ENCODE measurements at regions not wholly inside any gene's neighbourhood (a gene's known extent, or its start where the extent isn't known, plus 50 kb on each side); places are given as distances from the start of the nearest gene placed in this dataset.

GRCh38 chr10:107357033-107357432, 192.5 kb upstream of the SORCS1 start:
- Mint-ChIP-seq H3K4me1 (no peaks in the 10 kb centered on the region), H3K27me3 (no peaks in the 10 kb centered on the region), H3K4me3 (no peak overlapping the region), H3K27ac (no peak overlapping the region), H3K36me3 (no peaks in the 10 kb centered on the region), H3K9me3 (no peaks in the 10 kb centered on the region)
- DNase-seq = no peak

DNA sequence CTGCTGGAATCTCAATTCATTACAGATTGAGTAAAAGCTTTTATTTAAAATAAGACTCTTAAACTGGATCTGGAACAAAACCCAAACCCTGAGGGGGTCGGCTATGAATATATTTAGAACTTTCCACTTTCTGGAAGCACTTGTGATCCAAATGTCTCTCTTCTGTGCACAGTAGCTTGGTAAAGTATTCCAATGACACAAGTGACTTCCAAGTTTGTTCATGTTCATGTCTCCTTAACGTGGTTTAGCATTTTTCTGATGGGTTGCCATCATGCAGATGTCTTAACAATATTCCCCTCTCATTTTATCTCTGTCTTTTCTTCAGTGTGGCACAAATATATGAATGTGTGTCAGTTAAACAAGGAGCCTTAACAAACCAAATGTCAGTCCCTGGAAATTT, 191.9 kb upstream of the SORCS1 start:
- DNase-seq = no peak
- Mint-ChIP-seq H3K9me3 (no peaks in the 10 kb centered on the region), H3K27ac (no peak overlapping the region), H3K4me3 (no peak overlapping the region), H3K27me3 (no peaks in the 10 kb centered on the region), H3K36me3 (no peaks in the 10 kb centered on the region), H3K4me1 (no peaks in the 10 kb centered on the region)

DNA sequence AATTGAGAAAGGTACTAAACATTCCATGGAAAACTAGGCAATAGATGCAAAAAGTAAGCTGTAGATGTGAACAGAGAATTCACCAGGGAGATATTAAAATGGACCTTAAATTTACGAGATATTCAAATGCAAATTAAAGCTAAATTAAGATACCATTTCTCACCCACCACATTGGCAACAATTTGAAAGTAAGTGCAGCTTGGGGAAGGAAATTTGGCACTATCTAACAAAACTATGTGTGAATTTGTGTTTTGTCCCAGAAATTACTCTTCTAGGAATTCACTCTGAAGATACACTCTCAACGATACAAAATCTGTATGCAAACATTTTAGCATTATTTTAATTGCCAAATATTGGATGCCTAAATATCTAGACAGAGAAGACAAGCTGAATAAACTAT, 178.2 kb upstream of the SORCS1 start:
- Mint-ChIP-seq H3K4me3 (no peak overlapping the region), H3K4me1 (no peaks in the 10 kb centered on the region), H3K27ac (no peak overlapping the region), H3K27me3 (no peaks in the 10 kb centered on the region), H3K9me3 (peaks cover 7% of the 10 kb centered on the region), H3K36me3 (no peaks in the 10 kb centered on the region)
- no peak for DNase-seq

GRCh38 chr10:107341281-107341680, 176.8 kb upstream of the SORCS1 start:
- no peak overlapping the region for H3K4me3 Mint-ChIP-seq
- H3K9me3 Mint-ChIP-seq = peaks cover 7% of the 10 kb centered on the region
- H3K27ac Mint-ChIP-seq = no peak overlapping the region
- H3K27me3 Mint-ChIP-seq = no peaks in the 10 kb centered on the region
- no peaks in the 10 kb centered on the region for H3K4me1 Mint-ChIP-seq
- H3K36me3 Mint-ChIP-seq = no peaks in the 10 kb centered on the region
- no peak for DNase-seq

DNA sequence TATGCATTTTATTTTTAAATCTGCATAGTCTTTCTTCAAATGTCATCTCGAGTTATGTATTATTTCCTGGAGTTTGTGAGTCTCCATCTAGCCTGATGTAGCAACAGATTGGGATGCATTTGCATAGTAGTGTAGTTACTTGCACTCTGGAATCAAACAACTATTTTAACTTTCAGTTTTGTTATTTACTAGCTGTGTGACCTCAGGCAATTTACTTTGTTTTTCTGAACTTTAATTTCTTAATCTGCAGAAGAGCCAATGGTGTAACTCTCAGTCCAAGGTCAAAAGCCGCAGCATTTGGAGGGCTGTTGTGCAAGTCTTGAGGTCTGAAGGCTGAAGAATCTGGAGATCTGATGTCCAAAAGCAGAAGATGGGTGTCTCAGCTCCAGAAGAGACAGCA, 175.8 kb upstream of the SORCS1 start:
- Mint-ChIP-seq H3K9me3 (peaks cover 5% of the 10 kb centered on the region), H3K36me3 (no peaks in the 10 kb centered on the region), H3K4me1 (no peaks in the 10 kb centered on the region), H3K27ac (no peak overlapping the region), H3K4me3 (no peak overlapping the region), H3K27me3 (no peaks in the 10 kb centered on the region)
- DNase-seq = no peak

GRCh38 chr10:107336061-107336460, 171.6 kb upstream of the SORCS1 start:
- Mint-ChIP-seq H3K4me1 (no peaks in the 10 kb centered on the region), H3K27ac (no peak overlapping the region), H3K27me3 (no peaks in the 10 kb centered on the region), H3K36me3 (no peaks in the 10 kb centered on the region), H3K4me3 (no peak overlapping the region), H3K9me3 (peaks cover 11% of the 10 kb centered on the region)
- DNase-seq = no peak

DNA sequence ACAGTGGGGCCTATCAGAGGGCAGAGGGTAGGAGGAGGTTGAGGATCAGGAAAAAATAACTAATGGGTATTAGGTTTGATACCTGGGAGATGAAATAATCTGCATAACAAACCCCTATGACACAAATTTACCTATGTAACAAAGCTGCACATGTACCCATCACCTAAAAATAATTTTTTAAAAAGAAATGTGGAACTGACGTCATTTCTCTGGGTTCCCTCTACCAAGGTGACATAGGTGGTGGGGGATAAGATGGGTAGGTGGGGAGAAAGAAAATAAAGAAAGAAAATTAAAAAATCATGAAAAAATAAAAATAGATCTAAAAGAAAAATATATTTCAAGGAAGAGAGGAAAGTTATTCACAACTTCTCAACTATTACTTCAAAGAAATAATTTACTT, 153.1 kb upstream of the SORCS1 start:
- H3K9me3 Mint-ChIP-seq = peaks cover 1% of the 10 kb centered on the region
- no peaks in the 10 kb centered on the region for H3K27me3 Mint-ChIP-seq
- H3K36me3 Mint-ChIP-seq = no peaks in the 10 kb centered on the region
- no peak overlapping the region for H3K27ac Mint-ChIP-seq
- H3K4me3 Mint-ChIP-seq = no peak overlapping the region
- no peak for DNase-seq
- H3K4me1 Mint-ChIP-seq = no peaks in the 10 kb centered on the region

DNA sequence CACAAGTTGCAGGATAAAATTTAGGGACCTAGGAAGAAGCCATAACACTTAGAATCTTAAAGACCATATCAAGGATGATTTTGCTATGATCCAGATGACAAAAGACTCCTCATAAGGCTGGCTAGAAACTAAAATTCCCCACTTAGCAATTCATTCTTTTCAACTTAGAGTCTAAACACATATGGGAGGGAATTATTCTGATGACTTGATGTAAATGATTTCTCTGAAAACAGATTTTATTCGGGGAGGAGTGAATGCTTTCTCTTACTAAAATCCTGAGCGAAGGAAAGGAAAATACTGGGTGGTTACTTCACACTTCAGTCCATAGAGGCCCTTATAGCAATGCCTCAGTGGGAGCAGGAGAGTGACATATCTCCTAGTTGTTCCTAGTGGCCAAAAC, 138.7 kb upstream of the SORCS1 start:
- Mint-ChIP-seq H3K27ac (no peak overlapping the region), H3K9me3 (peaks cover 12% of the 10 kb centered on the region), H3K4me1 (no peaks in the 10 kb centered on the region), H3K27me3 (no peaks in the 10 kb centered on the region), H3K36me3 (no peaks in the 10 kb centered on the region), H3K4me3 (no peak overlapping the region)
- DNase-seq = no peak

GRCh38 chr10:107299606-107300005, 135.1 kb upstream of the SORCS1 start:
- H3K27ac Mint-ChIP-seq = no peak overlapping the region
- no peaks in the 10 kb centered on the region for H3K4me1 Mint-ChIP-seq
- no peak overlapping the region for H3K4me3 Mint-ChIP-seq

DNA sequence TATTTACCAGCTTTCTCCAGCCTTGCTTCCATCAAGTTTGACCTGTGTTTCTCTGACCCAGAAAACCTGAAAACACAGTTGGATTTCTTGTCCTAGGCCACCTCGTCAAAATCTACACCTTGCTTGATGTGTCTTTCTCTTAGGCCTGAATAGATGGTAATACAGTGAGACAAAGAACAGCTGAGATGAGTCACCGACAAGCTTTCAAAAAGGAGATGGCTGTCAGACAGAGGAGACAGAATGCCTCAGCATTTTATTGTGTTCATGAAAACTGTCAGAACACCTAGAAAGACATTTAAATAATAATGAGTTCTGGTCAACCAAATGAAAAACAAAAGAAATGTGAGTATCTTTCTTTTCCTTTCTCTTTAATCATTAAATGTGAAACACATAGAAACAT, 119.7 kb upstream of the SORCS1 start:
- Mint-ChIP-seq H3K4me3 (no peak overlapping the region), H3K4me1 (no peaks in the 10 kb centered on the region), H3K36me3 (no peaks in the 10 kb centered on the region), H3K27me3 (no peaks in the 10 kb centered on the region), H3K27ac (no peak overlapping the region), H3K9me3 (peaks cover 12% of the 10 kb centered on the region)
- DNase-seq = no peak

More at GRCh38 chr10:107299606-107300005, 135.1 kb upstream of the SORCS1 start:
- Mint-ChIP-seq H3K36me3 (no peaks in the 10 kb centered on the region), H3K9me3 (peaks cover 10% of the 10 kb centered on the region), H3K27me3 (no peaks in the 10 kb centered on the region)
- DNase-seq = no peak

GRCh38 chr10:107280293-107280692, 115.8 kb upstream of the SORCS1 start:
- no peaks in the 10 kb centered on the region for H3K36me3 Mint-ChIP-seq
- peaks cover 13% of the 10 kb centered on the region for H3K9me3 Mint-ChIP-seq
- no peak overlapping the region for H3K4me3 Mint-ChIP-seq
- no peaks in the 10 kb centered on the region for H3K4me1 Mint-ChIP-seq
- H3K27me3 Mint-ChIP-seq = no peaks in the 10 kb centered on the region
- H3K27ac Mint-ChIP-seq = no peak overlapping the region
- DNase-seq = no peak

DNA sequence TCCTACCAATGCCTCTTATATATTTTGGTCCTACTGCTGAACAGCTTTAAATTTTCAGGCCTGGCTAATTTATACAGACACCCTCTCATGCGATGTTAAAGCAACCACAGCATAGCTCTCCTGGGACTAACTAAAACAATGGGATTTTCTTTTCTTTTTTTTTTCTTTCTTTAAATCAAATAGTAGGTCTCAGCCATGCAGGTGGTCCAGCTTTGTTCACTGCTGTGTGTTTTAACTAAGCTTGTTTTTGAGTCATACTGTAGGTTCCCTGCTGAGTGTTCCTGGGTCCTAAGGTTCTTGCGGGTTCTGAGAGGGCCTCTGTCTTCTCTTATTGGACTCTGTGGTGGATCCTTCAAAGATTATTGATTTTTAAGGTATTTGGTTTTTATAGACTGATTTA, 113.1 kb upstream of the SORCS1 start:
- peaks cover 7% of the 10 kb centered on the region for H3K9me3 Mint-ChIP-seq
- H3K36me3 Mint-ChIP-seq = no peaks in the 10 kb centered on the region
- H3K4me1 Mint-ChIP-seq = no peaks in the 10 kb centered on the region

DNA sequence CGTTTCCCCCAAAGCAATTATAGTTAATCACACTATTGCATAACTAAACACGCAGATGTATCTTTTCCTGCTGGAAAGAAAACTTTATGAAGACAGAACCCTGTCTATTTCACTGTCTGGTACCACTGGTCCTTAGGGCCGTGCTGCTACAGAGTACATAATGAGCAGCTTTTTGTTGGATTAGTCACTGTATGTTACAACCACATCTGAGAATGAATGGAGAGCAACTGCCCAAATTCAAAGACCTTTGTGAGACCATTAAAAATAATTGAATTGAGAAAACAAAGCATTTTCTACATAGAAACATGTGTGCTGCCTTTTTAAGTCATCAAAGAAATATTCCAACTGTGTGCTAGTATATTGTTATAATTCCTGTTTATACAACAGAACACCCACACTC, 111.3 kb upstream of the SORCS1 start:
- no peak overlapping the region for H3K27ac Mint-ChIP-seq
- no peaks in the 10 kb centered on the region for H3K36me3 Mint-ChIP-seq
- DNase-seq = no peak
- no peaks in the 10 kb centered on the region for H3K4me1 Mint-ChIP-seq
- peaks cover 6% of the 10 kb centered on the region for H3K9me3 Mint-ChIP-seq
- H3K4me3 Mint-ChIP-seq = no peak overlapping the region
- no peaks in the 10 kb centered on the region for H3K27me3 Mint-ChIP-seq

More for the DNA sequence above, 113.1 kb upstream of the SORCS1 start:
- no peak for DNase-seq
- H3K4me3 Mint-ChIP-seq = no peak overlapping the region
- no peaks in the 10 kb centered on the region for H3K27me3 Mint-ChIP-seq
- H3K27ac Mint-ChIP-seq = no peak overlapping the region

DNA sequence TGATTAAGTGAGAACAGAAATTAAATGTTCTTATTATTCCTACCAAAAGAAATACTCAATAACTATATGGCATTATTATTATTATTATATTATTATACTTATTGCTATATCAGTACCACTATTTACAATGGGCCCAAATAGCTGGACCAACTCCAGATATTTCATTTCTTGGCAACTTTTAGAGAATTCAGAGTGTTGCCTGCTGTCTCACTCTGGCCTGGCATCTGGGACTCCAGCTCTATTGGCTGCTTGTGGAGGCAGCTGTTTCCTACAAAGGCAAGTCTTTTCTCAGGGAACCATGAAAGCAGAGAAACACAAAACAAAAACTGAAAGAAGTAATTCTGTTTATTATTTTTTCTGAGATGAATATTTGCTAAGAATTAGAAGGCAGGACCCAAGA, 105.1 kb upstream of the SORCS1 start:
- Mint-ChIP-seq H3K36me3 (no peaks in the 10 kb centered on the region), H3K4me3 (no peak overlapping the region), H3K9me3 (peaks cover 6% of the 10 kb centered on the region), H3K4me1 (no peaks in the 10 kb centered on the region), H3K27ac (no peak overlapping the region), H3K27me3 (no peaks in the 10 kb centered on the region)
- DNase-seq = no peak

DNA sequence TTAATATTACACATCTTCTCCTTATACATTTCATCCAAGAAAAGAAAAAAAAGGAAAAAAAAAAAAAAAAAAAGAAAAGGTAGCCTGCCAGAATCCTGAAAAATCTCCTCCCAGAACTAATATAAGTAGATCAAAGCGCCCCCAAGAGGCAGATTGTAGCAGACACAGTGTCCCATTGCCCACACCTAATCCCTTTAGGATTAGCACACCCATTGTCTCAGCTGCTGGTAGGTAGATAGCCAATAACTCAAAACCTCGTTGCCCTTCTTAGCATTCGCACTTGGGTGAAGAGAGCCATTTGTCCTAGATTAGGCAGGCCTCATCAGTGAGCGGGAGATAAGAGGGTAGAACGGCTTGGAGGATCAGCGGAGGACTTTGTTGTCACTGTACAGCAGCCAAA, 100.2 kb upstream of the SORCS1 start:
- peaks cover 7% of the 10 kb centered on the region for H3K9me3 Mint-ChIP-seq
- H3K4me3 Mint-ChIP-seq = no peak overlapping the region
- DNase-seq = no peak
- H3K36me3 Mint-ChIP-seq = no peaks in the 10 kb centered on the region
- H3K27ac Mint-ChIP-seq = no peak overlapping the region
- no peaks in the 10 kb centered on the region for H3K27me3 Mint-ChIP-seq
- no peaks in the 10 kb centered on the region for H3K4me1 Mint-ChIP-seq

GRCh38 chr10:107244122-107244521, 79.6 kb upstream of the SORCS1 start:
- Mint-ChIP-seq H3K4me1 (no peaks in the 10 kb centered on the region), H3K9me3 (no peaks in the 10 kb centered on the region), H3K27ac (no peak overlapping the region), H3K4me3 (no peak overlapping the region), H3K36me3 (no peaks in the 10 kb centered on the region), H3K27me3 (no peaks in the 10 kb centered on the region)
- no peak for DNase-seq

DNA sequence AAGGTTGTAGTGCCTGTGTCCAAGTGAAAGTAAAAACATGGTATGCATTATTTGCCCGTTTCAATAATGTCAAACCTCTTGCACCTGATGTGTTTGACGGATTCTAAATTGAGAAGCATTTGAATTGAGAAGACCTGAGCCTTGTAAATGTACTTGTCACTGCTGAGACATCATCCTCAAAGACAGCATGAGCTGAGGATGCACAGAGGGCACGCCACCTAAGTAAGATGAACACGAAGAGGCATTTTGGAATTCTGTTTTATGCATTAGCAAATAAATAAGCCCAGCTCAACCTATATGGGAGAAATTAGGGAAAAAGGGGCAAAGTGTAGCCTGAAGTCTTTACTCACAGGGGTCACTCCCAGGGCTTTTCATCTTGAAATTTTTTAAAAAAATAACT, 73.8 kb upstream of the SORCS1 start:
- Mint-ChIP-seq H3K27me3 (no peaks in the 10 kb centered on the region), H3K27ac (no peak overlapping the region), H3K36me3 (no peaks in the 10 kb centered on the region), H3K4me3 (no peak overlapping the region), H3K9me3 (peaks cover 4% of the 10 kb centered on the region), H3K4me1 (no peaks in the 10 kb centered on the region)
- no peak for DNase-seq

Measured in activated naive CD8-positive, alpha-beta T cell treated with anti-CD3 and anti-CD28 coated beads for 36 hours (primary cell).